OCI-LY3 (cell line): ENCODE measurements at regions not wholly inside any gene's neighbourhood (a gene's known extent, or its start where the extent isn't known, plus 50 kb on each side); places are given as distances from the start of the nearest gene placed in this dataset.

ENCODE experiments used
- EZH2phosphoT487 ChIP-seq: fragments of 200-600 bp; shearing (Covaris generic); IDR thresholded peaks from 2 replicates; pipeline ENCODE4 v1.6.1; 2018; ENCODE audit warnings: antibody characterized with exemption, mixed run types, low read depth
- TF ChIP-seq, protein P1 (sequence below): fragments of 200-600, 300-600 bp; sonication (generic); IDR thresholded peaks from 2 replicates; pipeline ENCODE4 v1.5.1; 2014; ENCODE audit warnings: antibody characterized with exemption, low read length, low read depth

- TF ChIP-seq, protein P1, sequence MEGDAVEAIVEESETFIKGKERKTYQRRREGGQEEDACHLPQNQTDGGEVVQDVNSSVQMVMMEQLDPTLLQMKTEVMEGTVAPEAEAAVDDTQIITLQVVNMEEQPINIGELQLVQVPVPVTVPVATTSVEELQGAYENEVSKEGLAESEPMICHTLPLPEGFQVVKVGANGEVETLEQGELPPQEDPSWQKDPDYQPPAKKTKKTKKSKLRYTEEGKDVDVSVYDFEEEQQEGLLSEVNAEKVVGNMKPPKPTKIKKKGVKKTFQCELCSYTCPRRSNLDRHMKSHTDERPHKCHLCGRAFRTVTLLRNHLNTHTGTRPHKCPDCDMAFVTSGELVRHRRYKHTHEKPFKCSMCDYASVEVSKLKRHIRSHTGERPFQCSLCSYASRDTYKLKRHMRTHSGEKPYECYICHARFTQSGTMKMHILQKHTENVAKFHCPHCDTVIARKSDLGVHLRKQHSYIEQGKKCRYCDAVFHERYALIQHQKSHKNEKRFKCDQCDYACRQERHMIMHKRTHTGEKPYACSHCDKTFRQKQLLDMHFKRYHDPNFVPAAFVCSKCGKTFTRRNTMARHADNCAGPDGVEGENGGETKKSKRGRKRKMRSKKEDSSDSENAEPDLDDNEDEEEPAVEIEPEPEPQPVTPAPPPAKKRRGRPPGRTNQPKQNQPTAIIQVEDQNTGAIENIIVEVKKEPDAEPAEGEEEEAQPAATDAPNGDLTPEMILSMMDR = no peak
- TF ChIP-seq EZH2phosphoT487 = no peak
Measured at GRCh38 chr14:105935384-105935783, 409.0 kb downstream of the TMEM121 start.
